ENCODE measurements at regions not wholly inside any gene's neighbourhood (a gene's known extent, or its start where the extent isn't known, plus 50 kb on each side); places are given as distances from the start of the nearest gene placed in this dataset.

GRCh38 chr11:29679996-29680395 is 336.8 kb downstream of the KCNA4 start:
- no peak for TF ChIP-seq YY1 (IDR thresholded peaks at IDR 0.05; ENCODE audit: insufficient read depth, insufficient read length)
- no peak for TF ChIP-seq ZNF274 (IDR thresholded peaks at IDR 0.05; ENCODE audit: low read depth, low read length)

All from NT2/D1 (cell line).